Left ventricle myocardium inferior (tissue), 1 donor: ENCODE measurements at regions not wholly inside any gene's neighbourhood (a gene's known extent, or its start where the extent isn't known, plus 50 kb on each side); places are given as distances from the start of the nearest gene placed in this dataset.

Experiments
- DNase-seq: peaks from one replicate; pipeline ENCODE4 v3.0.0-alpha.2; 2020
- H3K27ac ChIP-seq: fragments of 200-600 bp; replicated peaks from 2 replicates; pipeline ENCODE4 v1.8.0; 2021
- H3K27me3 ChIP-seq: fragments of 200-600 bp; 2 replicates; pipeline ENCODE4 v1.8.0; 2021; ENCODE audit warnings: low read depth
- H3K36me3 ChIP-seq: fragments of 200-600 bp; 2 replicates; pipeline ENCODE4 v1.8.0; 2021
- H3K4me1 ChIP-seq: fragments of 200-600 bp; 2 replicates; pipeline ENCODE4 v1.8.0; 2021
- H3K4me3 ChIP-seq: fragments of 200-600 bp; 2 replicates; pipeline ENCODE4 v1.8.0; 2021; ENCODE audit warnings: mild to moderate bottlenecking, moderate library complexity
- H3K9me3 ChIP-seq: fragments of 200-600 bp; replicated peaks from 2 replicates; pipeline ENCODE4 v1.8.0; 2021
- intact Hi-C: fragments of 100-400 bp; cut with micrococcal nuclease; formaldehyde crosslinking; loops from one replicate; pipeline ENCODE4 v1.11.0; 2022
- TF ChIP-seq, protein P1 (sequence below): fragments of 200-600 bp; IDR thresholded peaks from 2 replicates; pipeline ENCODE4 v1.8.0; 2021; ENCODE audit warnings: antibody characterized with exemption, mild to moderate bottlenecking, borderline replicate concordance
- donor health status: DM: no; HTN: yes; CAD: no; lungs with severe emphysema.

DNA sequence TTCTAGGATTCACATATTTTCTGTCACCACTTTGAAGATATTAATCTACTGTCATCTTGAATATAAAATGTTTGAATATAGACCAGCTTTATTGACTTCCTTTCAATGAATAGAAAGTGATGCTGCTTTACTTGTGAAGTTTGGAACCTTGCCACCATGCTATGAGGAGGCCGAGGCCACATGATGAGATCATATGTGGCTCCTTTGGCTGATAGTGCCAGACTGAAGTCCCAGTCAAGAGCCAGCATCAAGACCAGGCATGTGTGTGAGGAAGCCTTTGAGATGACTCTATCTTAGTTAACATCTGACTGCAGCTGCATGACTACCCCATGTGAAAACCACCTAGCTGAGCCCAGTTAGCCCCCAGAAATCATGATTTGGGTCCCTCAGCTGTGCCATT lies 169.5 kb downstream of the OTOR start:
- peaks cover 14% of the 10 kb centered on the region for H3K9me3 ChIP-seq
- H3K36me3 ChIP-seq = no peaks in the 10 kb centered on the region
- intact Hi-C loops = no loop called here
- no peak overlapping the region for H3K4me3 ChIP-seq
- H3K27me3 ChIP-seq = no peaks in the 10 kb centered on the region
- DNase-seq = no peak
- H3K4me1 ChIP-seq = no peaks in the 10 kb centered on the region
- no peak overlapping the region for H3K27ac ChIP-seq
- TF ChIP-seq, protein P1, sequence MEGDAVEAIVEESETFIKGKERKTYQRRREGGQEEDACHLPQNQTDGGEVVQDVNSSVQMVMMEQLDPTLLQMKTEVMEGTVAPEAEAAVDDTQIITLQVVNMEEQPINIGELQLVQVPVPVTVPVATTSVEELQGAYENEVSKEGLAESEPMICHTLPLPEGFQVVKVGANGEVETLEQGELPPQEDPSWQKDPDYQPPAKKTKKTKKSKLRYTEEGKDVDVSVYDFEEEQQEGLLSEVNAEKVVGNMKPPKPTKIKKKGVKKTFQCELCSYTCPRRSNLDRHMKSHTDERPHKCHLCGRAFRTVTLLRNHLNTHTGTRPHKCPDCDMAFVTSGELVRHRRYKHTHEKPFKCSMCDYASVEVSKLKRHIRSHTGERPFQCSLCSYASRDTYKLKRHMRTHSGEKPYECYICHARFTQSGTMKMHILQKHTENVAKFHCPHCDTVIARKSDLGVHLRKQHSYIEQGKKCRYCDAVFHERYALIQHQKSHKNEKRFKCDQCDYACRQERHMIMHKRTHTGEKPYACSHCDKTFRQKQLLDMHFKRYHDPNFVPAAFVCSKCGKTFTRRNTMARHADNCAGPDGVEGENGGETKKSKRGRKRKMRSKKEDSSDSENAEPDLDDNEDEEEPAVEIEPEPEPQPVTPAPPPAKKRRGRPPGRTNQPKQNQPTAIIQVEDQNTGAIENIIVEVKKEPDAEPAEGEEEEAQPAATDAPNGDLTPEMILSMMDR = no peak

- Histone ChIP-seq H3K27ac (no peak overlapping the region), H3K4me1 (no peaks in the 10 kb centered on the region), H3K27me3 (no peaks in the 10 kb centered on the region), H3K36me3 (no peaks in the 10 kb centered on the region), H3K9me3 (peaks cover 7% of the 10 kb centered on the region), H3K4me3 (no peak overlapping the region)
- intact Hi-C loops = no loop called here
- DNase-seq = no peak
- TF ChIP-seq, protein P1 = no peak
These were observed 170.2 kb downstream of the OTOR start for GRCh38 chr20:16918366-16918765.

DNA sequence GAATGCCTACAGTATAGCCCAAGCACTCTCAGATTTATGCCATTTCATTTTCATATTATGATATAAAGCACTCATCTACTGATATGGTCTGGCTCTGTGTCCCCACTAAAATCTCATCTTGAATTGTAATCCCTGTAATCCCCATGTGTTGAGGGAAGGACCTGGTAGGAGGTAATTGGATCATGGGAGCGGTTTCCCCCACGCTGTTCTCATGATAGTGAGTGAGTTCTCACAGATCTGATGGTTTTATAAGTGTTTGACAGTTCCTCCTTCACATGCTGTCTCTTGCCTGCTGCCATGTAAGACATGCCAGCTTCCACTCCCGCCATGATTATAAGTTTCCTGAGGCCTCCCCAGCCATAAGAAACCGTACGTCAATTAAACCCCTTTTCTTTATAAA lies 171.7 kb downstream of the OTOR start:
- DNase-seq = no peak
- intact Hi-C loops = no loop called here
- TF ChIP-seq, protein P1 = no peak
- Histone ChIP-seq H3K27me3 (no peaks in the 10 kb centered on the region), H3K4me3 (no peak overlapping the region), H3K4me1 (no peaks in the 10 kb centered on the region), H3K27ac (no peak overlapping the region), H3K36me3 (no peaks in the 10 kb centered on the region), H3K9me3 (peaks cover 7% of the 10 kb centered on the region)

GRCh38 chr20:16922834-16923233 lies 174.7 kb downstream of the OTOR start:
- H3K4me1 ChIP-seq = no peaks in the 10 kb centered on the region
- no peak overlapping the region for H3K27ac ChIP-seq
- DNase-seq = no peak
- intact Hi-C loops = no loop called here
- peaks cover 7% of the 10 kb centered on the region for H3K9me3 ChIP-seq
- no peak overlapping the region for H3K4me3 ChIP-seq
- H3K36me3 ChIP-seq = no peaks in the 10 kb centered on the region
- TF ChIP-seq, protein P1 = no peak
- no peaks in the 10 kb centered on the region for H3K27me3 ChIP-seq

GRCh38 chr20:16926626-16927430 lies 178.7 kb downstream of the OTOR start:
- H3K9me3 ChIP-seq = no peaks in the 10 kb centered on the region
- no peaks in the 10 kb centered on the region for H3K36me3 ChIP-seq
- H3K4me3 ChIP-seq = no peak overlapping the region
- no peaks in the 10 kb centered on the region for H3K4me1 ChIP-seq
- intact Hi-C loops = no loop called here
- no peak for DNase-seq
- H3K27me3 ChIP-seq = no peaks in the 10 kb centered on the region
- TF ChIP-seq, protein P1 = no peak
- no peak overlapping the region for H3K27ac ChIP-seq
